ENCODE measurements at regions not wholly inside any gene's neighbourhood (a gene's known extent, or its start where the extent isn't known, plus 50 kb on each side); places are given as distances from the start of the nearest gene placed in this dataset.
A peak's percentile ranks its signal among the peaks of the same experiment; 100 is the strongest.

DNA sequence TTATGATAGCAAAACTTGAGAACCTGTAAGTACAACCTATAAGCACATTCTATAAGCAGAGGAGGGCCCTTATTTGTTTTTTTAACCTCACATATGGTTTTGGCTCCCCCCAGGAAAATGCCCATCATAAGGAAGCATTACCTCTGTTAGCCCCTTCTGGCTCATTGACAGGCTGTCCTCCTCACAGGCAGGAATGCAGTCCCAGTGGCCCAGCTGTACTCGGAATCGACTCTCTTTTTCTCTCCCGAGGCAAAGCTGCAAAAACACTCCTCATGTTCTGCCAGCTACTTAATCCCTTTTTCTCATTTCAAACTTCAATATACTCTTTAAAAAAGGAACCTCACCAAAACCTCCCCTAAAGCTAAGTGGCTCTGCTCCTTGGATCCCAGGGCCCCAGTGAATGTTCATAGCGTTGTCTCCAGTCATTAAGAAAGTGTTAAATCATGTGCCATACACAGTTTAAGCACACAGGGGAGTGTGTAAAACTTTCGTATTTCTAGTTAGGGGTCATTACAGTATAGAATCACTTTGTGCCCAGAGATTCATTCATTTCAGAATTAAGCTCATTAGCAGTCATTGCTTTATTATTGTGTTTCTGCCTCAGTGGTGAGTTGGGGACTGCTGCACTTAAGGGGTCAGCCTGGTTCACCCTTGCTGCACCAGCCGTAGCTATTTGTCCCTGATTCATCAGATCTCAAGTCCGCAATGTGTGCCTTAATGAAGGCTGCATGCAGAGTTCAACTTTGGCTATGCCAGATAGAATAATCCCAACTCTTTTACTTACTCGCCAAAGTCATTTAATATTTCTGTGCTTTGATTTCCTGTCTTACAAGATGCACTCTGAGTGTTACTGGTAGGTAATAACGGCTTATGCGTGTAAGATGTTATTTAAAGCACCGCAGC is 57.6 kb downstream of the JRKL start:
- Mint-ChIP-seq H3K27me3 (peaks cover 9% of the 10 kb centered on the region), H3K4me1 (no peaks in the 10 kb centered on the region), H3K4me3 (no peak overlapping the region), H3K9me3 (no peaks in the 10 kb centered on the region), H3K27ac (peak overlapping the region in 1 of 2 donors; percentile 3)
- DNase-seq = no peak
- ATAC-seq = no peak

GRCh38 chr11:96448225-96448624 is 58.4 kb downstream of the JRKL start:
- no peak for DNase-seq
- H3K27me3 Mint-ChIP-seq = peaks cover 9% of the 10 kb centered on the region
- no peaks in the 10 kb centered on the region for H3K9me3 Mint-ChIP-seq
- H3K4me3 Mint-ChIP-seq = no peak overlapping the region
- H3K27ac Mint-ChIP-seq = no peak overlapping the region
- ATAC-seq = no peak
- no peaks in the 10 kb centered on the region for H3K4me1 Mint-ChIP-seq

GRCh38 chr11:96456111-96456510 is 66.3 kb downstream of the JRKL start:
- Mint-ChIP-seq H3K4me3 (no peak overlapping the region), H3K27me3 (peaks cover 40% of the 10 kb centered on the region), H3K9me3 (no peaks in the 10 kb centered on the region), H3K4me1 (no peaks in the 10 kb centered on the region), H3K27ac (no peak overlapping the region)
- ATAC-seq (no peak), DNase-seq (no peak)

DNA sequence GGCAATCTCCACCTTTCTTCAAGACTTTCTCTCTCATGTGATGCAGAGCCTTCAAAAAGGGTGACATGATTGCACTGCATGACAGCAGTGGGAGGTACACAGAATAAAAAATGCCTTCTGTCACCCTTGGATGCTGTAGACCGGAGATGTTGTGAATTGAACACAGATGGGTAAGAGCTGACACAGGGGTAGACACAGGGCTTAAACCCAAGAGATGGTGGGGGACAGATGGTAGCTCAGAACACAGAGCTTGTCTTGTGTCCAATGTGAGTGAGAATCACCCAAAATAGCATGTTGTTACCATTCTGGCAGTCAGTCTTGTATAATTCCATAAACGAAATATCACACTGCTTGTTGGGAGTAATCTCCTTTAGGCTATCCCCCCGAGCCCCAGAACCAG is 69.9 kb downstream of the JRKL start:
- no peak overlapping the region for H3K27ac Mint-ChIP-seq
- peaks cover 40% of the 10 kb centered on the region for H3K27me3 Mint-ChIP-seq
- no peaks in the 10 kb centered on the region for H3K4me1 Mint-ChIP-seq
- no peaks in the 10 kb centered on the region for H3K9me3 Mint-ChIP-seq
- H3K4me3 Mint-ChIP-seq = no peak overlapping the region
- DNase-seq (no peak), ATAC-seq (no peak)

- peaks cover 20% of the 10 kb centered on the region for H3K27me3 Mint-ChIP-seq
- H3K4me1 Mint-ChIP-seq = no peaks in the 10 kb centered on the region
Observed at GRCh38 chr11:96461871-96462270, 72.1 kb downstream of the JRKL start.

DNA sequence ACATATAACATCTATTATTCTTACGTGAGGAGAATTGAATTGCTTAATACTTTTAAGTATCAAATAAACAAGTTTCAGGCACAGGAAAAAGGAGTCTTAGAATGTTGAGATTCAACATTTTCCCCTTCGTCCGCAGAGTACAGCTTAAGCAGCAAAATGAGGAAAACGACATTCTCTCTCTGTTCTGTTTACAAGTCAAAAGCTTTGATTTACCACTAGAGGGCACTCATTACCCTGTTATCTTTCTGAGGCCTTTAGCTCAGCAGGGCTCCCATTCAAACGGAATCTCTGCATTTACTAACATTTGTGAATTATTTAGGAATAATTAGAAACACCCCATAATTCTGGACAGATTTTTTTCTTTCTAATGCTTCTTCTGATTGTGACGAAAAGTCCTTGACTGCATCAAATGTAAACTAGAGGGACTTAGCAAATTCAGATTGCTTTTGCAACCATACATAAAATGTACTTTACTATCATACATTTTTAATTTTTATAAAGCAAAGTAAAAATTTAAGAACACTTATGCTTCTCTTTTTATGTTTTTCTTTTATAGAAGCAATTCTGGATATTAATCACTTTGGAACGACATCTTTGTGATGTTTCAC is 75.0 kb downstream of the JRKL start:
- Mint-ChIP-seq H3K4me1 (no peaks in the 10 kb centered on the region), H3K4me3 (peak overlapping the region in 1 of 2 donors; percentile 28)
- peak; percentile 75 for ATAC-seq

More at GRCh38 chr11:96461871-96462270, 72.1 kb downstream of the JRKL start:
- Mint-ChIP-seq H3K9me3 (no peaks in the 10 kb centered on the region), H3K4me3 (no peak overlapping the region), H3K27ac (no peak overlapping the region)
- ATAC-seq (no peak), DNase-seq (no peak)

GRCh38 chr11:96465512-96465911 is 75.7 kb downstream of the JRKL start:
- no peaks in the 10 kb centered on the region for H3K27me3 Mint-ChIP-seq
- H3K27ac Mint-ChIP-seq = peak overlapping the region in 1 of 2 donors; percentile 48
- no peaks in the 10 kb centered on the region for H3K9me3 Mint-ChIP-seq
- DNase-seq (no peak), ATAC-seq (no peak)
- H3K4me3 Mint-ChIP-seq = no peak overlapping the region
- H3K4me1 Mint-ChIP-seq = no peaks in the 10 kb centered on the region

More for the DNA sequence above, 75.0 kb downstream of the JRKL start:
- peak in 1 of 2 donors; percentile 8 for DNase-seq
- Mint-ChIP-seq H3K9me3 (no peaks in the 10 kb centered on the region), H3K27me3 (peaks cover under 1% of the 10 kb centered on the region), H3K27ac (no peak overlapping the region)

- no peak overlapping the region for H3K4me3 Mint-ChIP-seq
- DNase-seq (no peak), ATAC-seq (no peak)
- H3K27ac Mint-ChIP-seq = no peak overlapping the region
- no peaks in the 10 kb centered on the region for H3K9me3 Mint-ChIP-seq
- H3K4me1 Mint-ChIP-seq = no peaks in the 10 kb centered on the region
- H3K27me3 Mint-ChIP-seq = no peaks in the 10 kb centered on the region
Observed at GRCh38 chr11:96466607-96467006, 76.8 kb downstream of the JRKL start.

DNA sequence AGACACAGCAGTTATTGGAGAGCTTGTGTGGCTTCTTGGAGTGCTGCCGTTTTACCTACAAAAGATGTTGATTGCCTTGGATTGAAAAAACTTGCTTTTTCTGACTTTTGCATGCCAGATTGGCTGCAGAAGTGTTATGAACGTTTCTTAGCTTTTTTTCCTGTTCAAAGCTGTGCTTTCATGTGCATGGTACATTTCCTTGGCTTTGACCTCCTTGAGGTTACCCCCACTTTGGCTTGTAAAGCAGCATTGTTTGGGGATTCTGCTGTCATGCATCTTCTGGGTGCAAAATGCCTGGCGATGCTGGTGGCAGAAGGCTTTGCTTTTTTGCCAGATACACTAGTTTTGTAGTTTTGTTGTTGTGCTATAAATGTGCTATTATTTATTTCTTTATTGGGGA is 80.0 kb downstream of the JRKL start:
- no peak overlapping the region for H3K4me3 Mint-ChIP-seq
- H3K27ac Mint-ChIP-seq = no peak overlapping the region
- H3K4me1 Mint-ChIP-seq = no peaks in the 10 kb centered on the region

GRCh38 chr11:96470521-96470920 is 80.7 kb downstream of the JRKL start:
- H3K27me3 Mint-ChIP-seq = no peaks in the 10 kb centered on the region

More for the DNA sequence above, 80.0 kb downstream of the JRKL start:
- Mint-ChIP-seq H3K27me3 (no peaks in the 10 kb centered on the region), H3K9me3 (peaks cover 2 to 8% of the 10 kb centered on the region in 2 donors)
- ATAC-seq (no peak), DNase-seq (no peak)

GRCh38 chr11:96472085-96472484 is 82.3 kb downstream of the JRKL start:
- peaks cover 7 to 15% of the 10 kb centered on the region in 2 donors for H3K9me3 Mint-ChIP-seq
- no peaks in the 10 kb centered on the region for H3K4me1 Mint-ChIP-seq
- H3K4me3 Mint-ChIP-seq = no peak overlapping the region
- ATAC-seq (no peak), DNase-seq (no peak)
- no peak overlapping the region for H3K27ac Mint-ChIP-seq
- no peaks in the 10 kb centered on the region for H3K27me3 Mint-ChIP-seq

More at GRCh38 chr11:96470521-96470920, 80.7 kb downstream of the JRKL start:
- ATAC-seq (no peak), DNase-seq (no peak)
- Mint-ChIP-seq H3K9me3 (peaks cover 7 to 8% of the 10 kb centered on the region in 2 donors), H3K4me3 (no peak overlapping the region), H3K4me1 (no peaks in the 10 kb centered on the region), H3K27ac (no peak overlapping the region)

- no peak overlapping the region for H3K27ac Mint-ChIP-seq
Observed at GRCh38 chr11:96474263-96474662, 84.5 kb downstream of the JRKL start.

GRCh38 chr11:96481204-96481603 is 91.4 kb downstream of the JRKL start:
- Mint-ChIP-seq H3K27me3 (peaks cover 22% of the 10 kb centered on the region), H3K4me3 (no peak overlapping the region), H3K27ac (no peak overlapping the region), H3K9me3 (peaks cover 0 to 6% of the 10 kb centered on the region in 2 donors), H3K4me1 (no peaks in the 10 kb centered on the region)
- DNase-seq (no peak), ATAC-seq (no peak)

More at GRCh38 chr11:96474263-96474662, 84.5 kb downstream of the JRKL start:
- H3K27me3 Mint-ChIP-seq = no peaks in the 10 kb centered on the region
- H3K4me3 Mint-ChIP-seq = no peak overlapping the region
- no peak for DNase-seq
- ATAC-seq = no peak
- H3K4me1 Mint-ChIP-seq = no peaks in the 10 kb centered on the region
- H3K9me3 Mint-ChIP-seq = peaks cover 7 to 15% of the 10 kb centered on the region in 2 donors

GRCh38 chr11:96481771-96482170 is 92.0 kb downstream of the JRKL start:
- no peak overlapping the region for H3K27ac Mint-ChIP-seq
- H3K27me3 Mint-ChIP-seq = peaks cover 22% of the 10 kb centered on the region
- ATAC-seq = no peak
- H3K4me1 Mint-ChIP-seq = no peaks in the 10 kb centered on the region
- no peak overlapping the region for H3K4me3 Mint-ChIP-seq
- peaks cover 0 to under 1% of the 10 kb centered on the region in 2 donors for H3K9me3 Mint-ChIP-seq
- DNase-seq = no peak

- Mint-ChIP-seq H3K27me3 (peaks cover 22% of the 10 kb centered on the region), H3K4me1 (no peaks in the 10 kb centered on the region), H3K27ac (no peak overlapping the region), H3K4me3 (no peak overlapping the region), H3K9me3 (no peaks in the 10 kb centered on the region)
- no peak for DNase-seq
- no peak for ATAC-seq
Observed at GRCh38 chr11:96482193-96482592, 92.4 kb downstream of the JRKL start.

GRCh38 chr11:96483374-96483955 is 93.7 kb downstream of the JRKL start:
- no peak for DNase-seq
- peaks cover 0 to 4% of the 10 kb centered on the region in 2 donors for H3K9me3 Mint-ChIP-seq
- H3K4me3 Mint-ChIP-seq = no peak overlapping the region
- H3K4me1 Mint-ChIP-seq = no peaks in the 10 kb centered on the region
- peaks cover 31% of the 10 kb centered on the region for H3K27me3 Mint-ChIP-seq
- no peak overlapping the region for H3K27ac Mint-ChIP-seq
- no peak for ATAC-seq

Data from stimulated activated naive CD8-positive, alpha-beta T cell treated with anti-CD3 and anti-CD28 coated beads, Interleukin-15, amount 100 ng/mL, for 72 hours (primary cell).